ENCODE measurements at regions not wholly inside any gene's neighbourhood (a gene's known extent, or its start where the extent isn't known, plus 50 kb on each side); places are given as distances from the start of the nearest gene placed in this dataset.

- no peak for DNase-seq (ENCODE audit: low spot score)
Observed at GRCh38 chr5:90193185-90193822, 216.3 kb downstream of the CETN3 start.

- DNase-seq (ENCODE audit: low spot score), result no peak
Observed at GRCh38 chr5:90191352-90192045, 218.1 kb downstream of the CETN3 start.

GRCh38 chr5:90185897-90186468 is 223.6 kb downstream of the CETN3 start:
- DNase-seq (ENCODE audit: low spot score), result no peak

GRCh38 chr5:90184764-90185163 is 224.8 kb downstream of the CETN3 start:
- no peak for DNase-seq (ENCODE audit: low spot score)

GRCh38 chr5:90182726-90183125 is 226.8 kb downstream of the CETN3 start:
- DNase-seq (ENCODE audit: low spot score), result no peak

- no peak for DNase-seq (ENCODE audit: low spot score)
Observed at GRCh38 chr5:90174236-90174635, 235.3 kb downstream of the CETN3 start.

- DNase-seq (ENCODE audit: low spot score), result no peak
Observed at GRCh38 chr5:90173299-90174030, 236.1 kb downstream of the CETN3 start.

- no peak for DNase-seq (ENCODE audit: low spot score)
Observed at GRCh38 chr5:90171466-90171865, 238.1 kb downstream of the CETN3 start.

- peak; percentile 17 for DNase-seq (ENCODE audit: low spot score)
Observed at GRCh38 chr5:90170261-90170660, 239.3 kb downstream of the CETN3 start.

GRCh38 chr5:90169078-90169477 is 240.5 kb downstream of the CETN3 start:
- no peak for DNase-seq (ENCODE audit: low spot score)

GRCh38 chr5:90168399-90168798 is 241.2 kb downstream of the CETN3 start:
- DNase-seq (ENCODE audit: low spot score), result no peak

- no peak for DNase-seq (ENCODE audit: low spot score)
Observed at GRCh38 chr5:90166816-90167215, 242.7 kb downstream of the CETN3 start.

- no peak for DNase-seq (ENCODE audit: low spot score)
Observed at GRCh38 chr5:90162324-90162723, 247.2 kb downstream of the CETN3 start.

GRCh38 chr5:90161414-90161813 is 248.1 kb downstream of the CETN3 start:
- peak; percentile 35 for DNase-seq (ENCODE audit: low spot score)

GRCh38 chr5:90158131-90158530 is 251.4 kb downstream of the CETN3 start:
- DNase-seq (ENCODE audit: low spot score), result no peak

GRCh38 chr5:90153031-90153430 is 256.5 kb downstream of the CETN3 start:
- DNase-seq (ENCODE audit: low spot score), result no peak

- DNase-seq (ENCODE audit: low spot score), result no peak
Observed at GRCh38 chr5:90144625-90145327, 264.8 kb downstream of the CETN3 start.

GRCh38 chr5:90142541-90142940 is 267.0 kb downstream of the CETN3 start:
- no peak for DNase-seq (ENCODE audit: low spot score)

- DNase-seq (ENCODE audit: low spot score), result no peak
Observed at GRCh38 chr5:90141984-90142383, 267.6 kb downstream of the CETN3 start.

- DNase-seq (ENCODE audit: low spot score), result no peak
Observed at GRCh38 chr5:90136952-90137528, 272.5 kb downstream of the CETN3 start.

- no peak for DNase-seq (ENCODE audit: low spot score)
Observed at GRCh38 chr5:90135779-90136378, 273.7 kb downstream of the CETN3 start.
